ENCODE measurements at regions not wholly inside any gene's neighbourhood (a gene's known extent, or its start where the extent isn't known, plus 50 kb on each side); places are given as distances from the start of the nearest gene placed in this dataset.

- TF ChIP-seq EP300 (IDR thresholded peaks at IDR 0.05) (no peak), CTCF (IDR thresholded peaks at IDR 0.05) (no peak)
These were observed 288.6 kb downstream of the NDUFA10 start for GRCh38 chr2:239736358-239737143.

Measured in suprapubic skin (tissue), 3 donors.